ENCODE measurements at regions not wholly inside any gene's neighbourhood (a gene's known extent, or its start where the extent isn't known, plus 50 kb on each side); places are given as distances from the start of the nearest gene placed in this dataset.
A peak's percentile ranks its signal among the peaks of the same experiment; 100 is the strongest.

DNA sequence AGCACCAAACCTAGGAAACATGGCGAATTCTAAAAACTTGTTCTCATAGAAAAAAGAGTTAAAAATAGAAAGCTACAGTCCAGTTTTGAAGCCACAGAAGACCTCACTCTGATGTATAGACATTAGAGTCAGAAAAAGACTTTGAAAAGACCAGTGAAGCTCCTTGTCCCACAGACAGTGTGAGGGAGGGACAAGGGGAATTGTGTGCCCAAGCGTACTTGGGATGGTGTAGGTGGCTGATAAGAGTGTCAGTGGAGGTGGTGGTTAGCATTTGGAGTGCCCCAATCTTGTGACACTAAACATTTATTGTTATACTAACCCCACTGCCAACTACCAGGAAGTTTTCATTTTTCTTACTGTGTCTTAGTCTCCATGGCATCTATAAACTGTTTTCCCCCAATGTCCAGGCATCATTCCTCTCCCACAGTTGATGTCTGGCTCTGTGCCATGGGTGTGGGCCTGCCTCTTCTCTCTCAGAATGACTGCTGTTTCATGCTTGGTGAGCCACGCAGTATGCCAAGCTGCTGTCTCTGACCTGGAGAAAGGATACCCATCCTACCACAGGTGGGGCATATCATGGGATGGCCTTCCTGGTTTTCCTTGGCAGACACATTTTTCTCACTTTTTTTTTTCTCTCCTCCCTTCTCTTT lies 161.4 kb downstream of the RPIA start:
- ATAC-seq (no peak), DNase-seq (no peak)
- TF ChIP-seq, protein P1, sequence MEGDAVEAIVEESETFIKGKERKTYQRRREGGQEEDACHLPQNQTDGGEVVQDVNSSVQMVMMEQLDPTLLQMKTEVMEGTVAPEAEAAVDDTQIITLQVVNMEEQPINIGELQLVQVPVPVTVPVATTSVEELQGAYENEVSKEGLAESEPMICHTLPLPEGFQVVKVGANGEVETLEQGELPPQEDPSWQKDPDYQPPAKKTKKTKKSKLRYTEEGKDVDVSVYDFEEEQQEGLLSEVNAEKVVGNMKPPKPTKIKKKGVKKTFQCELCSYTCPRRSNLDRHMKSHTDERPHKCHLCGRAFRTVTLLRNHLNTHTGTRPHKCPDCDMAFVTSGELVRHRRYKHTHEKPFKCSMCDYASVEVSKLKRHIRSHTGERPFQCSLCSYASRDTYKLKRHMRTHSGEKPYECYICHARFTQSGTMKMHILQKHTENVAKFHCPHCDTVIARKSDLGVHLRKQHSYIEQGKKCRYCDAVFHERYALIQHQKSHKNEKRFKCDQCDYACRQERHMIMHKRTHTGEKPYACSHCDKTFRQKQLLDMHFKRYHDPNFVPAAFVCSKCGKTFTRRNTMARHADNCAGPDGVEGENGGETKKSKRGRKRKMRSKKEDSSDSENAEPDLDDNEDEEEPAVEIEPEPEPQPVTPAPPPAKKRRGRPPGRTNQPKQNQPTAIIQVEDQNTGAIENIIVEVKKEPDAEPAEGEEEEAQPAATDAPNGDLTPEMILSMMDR (IDR thresholded peaks at IDR 0.05) = no peak
- Histone ChIP-seq H3K4me3 (no peak overlapping the region), H3K4me1 (no peaks in the 10 kb centered on the region), H3K27ac (no peak overlapping the region), H3K9me3 (no peaks in the 10 kb centered on the region), H3K27me3 (no peaks in the 10 kb centered on the region), H3K36me3 (no peaks in the 10 kb centered on the region)
- intact Hi-C loops (cut with DNase I) = no loop called here

DNA sequence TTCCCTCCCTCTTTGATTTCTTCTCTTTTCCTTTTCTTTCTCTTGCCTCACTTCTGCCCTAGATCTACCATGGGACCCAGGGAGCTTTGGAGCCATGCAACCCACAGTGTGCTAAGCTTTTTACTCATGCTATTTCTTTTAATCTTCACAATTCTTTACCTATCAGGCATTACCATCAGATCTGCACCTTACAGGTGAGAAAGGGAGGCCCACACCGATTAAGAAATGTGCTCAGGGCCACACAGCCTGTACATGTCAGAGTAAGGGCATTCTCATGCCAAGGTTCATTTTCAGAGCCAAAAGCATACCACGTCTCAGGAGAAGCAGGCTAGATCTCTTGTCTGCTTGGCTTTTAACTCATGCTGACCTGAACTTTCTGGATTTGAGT lies 161.9 kb downstream of the RPIA start:
- TF ChIP-seq, protein P1 (IDR thresholded peaks at IDR 0.05) = no peak
- Histone ChIP-seq H3K27me3 (no peaks in the 10 kb centered on the region), H3K36me3 (no peaks in the 10 kb centered on the region), H3K27ac (no peak overlapping the region), H3K9me3 (no peaks in the 10 kb centered on the region), H3K4me3 (no peak overlapping the region), H3K4me1 (peaks cover 4% of the 10 kb centered on the region)
- no peak for DNase-seq
- no peak for ATAC-seq
- intact Hi-C loops (cut with DNase I) = no loop called here

DNA sequence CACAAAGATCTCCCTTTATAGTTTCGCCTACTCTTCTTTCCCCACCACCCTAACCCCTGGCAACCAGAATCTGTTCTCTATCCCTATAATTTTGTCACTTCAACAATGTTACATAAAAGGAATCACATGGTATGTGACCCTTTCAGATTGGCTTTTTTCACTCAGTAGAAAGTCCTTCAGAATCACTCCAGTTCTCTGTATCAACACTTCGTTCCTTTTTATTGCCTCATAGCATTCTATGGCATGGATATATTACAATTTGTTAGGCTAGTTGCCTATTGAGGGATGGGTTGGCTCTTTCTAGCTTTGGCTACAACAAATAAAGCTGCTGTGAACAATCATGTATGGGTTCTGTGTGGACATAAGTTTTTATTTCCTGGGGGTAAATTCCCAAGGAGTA lies 163.1 kb downstream of the RPIA start:
- intact Hi-C loops (cut with DNase I) = no loop called here
- ATAC-seq = peak; percentile 60
- H3K4me3 ChIP-seq = no peak overlapping the region
- peaks cover 4% of the 10 kb centered on the region for H3K4me1 ChIP-seq
- no peaks in the 10 kb centered on the region for H3K9me3 ChIP-seq
- no peaks in the 10 kb centered on the region for H3K27me3 ChIP-seq
- no peaks in the 10 kb centered on the region for H3K36me3 ChIP-seq
- no peak for DNase-seq
- TF ChIP-seq, protein P1 (IDR thresholded peaks at IDR 0.05) = no peak
- H3K27ac ChIP-seq = no peak overlapping the region

DNA sequence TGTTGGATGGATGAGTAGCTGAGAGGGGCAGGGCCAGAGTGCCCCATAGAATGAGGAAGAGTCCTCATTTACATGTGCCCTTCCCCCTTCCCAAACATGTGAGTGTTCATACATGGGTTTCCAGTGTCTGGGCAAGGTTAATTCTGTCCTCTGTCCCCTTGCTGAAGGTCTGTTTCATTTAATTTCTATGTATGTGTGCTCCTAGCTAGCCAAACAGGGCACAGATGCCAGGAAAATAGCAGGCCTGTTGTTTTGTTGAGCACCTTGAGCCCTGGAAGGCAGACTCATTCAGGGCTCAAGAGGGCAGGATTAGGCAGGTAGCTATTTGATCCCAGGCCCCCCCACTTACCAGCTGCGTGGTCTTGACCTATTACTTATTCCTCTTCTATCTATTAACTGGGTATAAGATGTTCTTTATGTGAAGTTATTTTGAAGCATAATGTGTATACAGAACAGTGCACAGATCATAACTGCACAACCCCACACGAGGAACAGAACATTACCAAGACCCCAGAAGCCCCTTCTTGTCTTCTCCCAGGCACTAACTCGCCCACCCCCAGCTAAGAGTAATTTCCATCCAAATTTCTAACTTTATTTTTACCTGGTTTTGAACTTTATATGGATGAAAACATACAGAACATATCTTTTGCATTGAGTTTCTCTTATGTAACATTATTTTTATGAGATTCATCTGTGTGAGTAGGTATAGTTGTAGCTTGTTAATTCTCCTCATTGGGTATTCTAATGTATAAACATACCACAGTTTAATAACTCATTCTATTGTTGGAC lies 164.3 kb downstream of the RPIA start:
- intact Hi-C loops (cut with DNase I) = no loop called here
- TF ChIP-seq, protein P1 (IDR thresholded peaks at IDR 0.05) = no peak
- H3K4me3 ChIP-seq = no peak overlapping the region
- no peaks in the 10 kb centered on the region for H3K27me3 ChIP-seq
- DNase-seq (no peak), ATAC-seq (no peak)
- H3K9me3 ChIP-seq = no peaks in the 10 kb centered on the region
- no peak overlapping the region for H3K27ac ChIP-seq
- H3K4me1 ChIP-seq = peaks cover 4% of the 10 kb centered on the region
- H3K36me3 ChIP-seq = no peaks in the 10 kb centered on the region

DNA sequence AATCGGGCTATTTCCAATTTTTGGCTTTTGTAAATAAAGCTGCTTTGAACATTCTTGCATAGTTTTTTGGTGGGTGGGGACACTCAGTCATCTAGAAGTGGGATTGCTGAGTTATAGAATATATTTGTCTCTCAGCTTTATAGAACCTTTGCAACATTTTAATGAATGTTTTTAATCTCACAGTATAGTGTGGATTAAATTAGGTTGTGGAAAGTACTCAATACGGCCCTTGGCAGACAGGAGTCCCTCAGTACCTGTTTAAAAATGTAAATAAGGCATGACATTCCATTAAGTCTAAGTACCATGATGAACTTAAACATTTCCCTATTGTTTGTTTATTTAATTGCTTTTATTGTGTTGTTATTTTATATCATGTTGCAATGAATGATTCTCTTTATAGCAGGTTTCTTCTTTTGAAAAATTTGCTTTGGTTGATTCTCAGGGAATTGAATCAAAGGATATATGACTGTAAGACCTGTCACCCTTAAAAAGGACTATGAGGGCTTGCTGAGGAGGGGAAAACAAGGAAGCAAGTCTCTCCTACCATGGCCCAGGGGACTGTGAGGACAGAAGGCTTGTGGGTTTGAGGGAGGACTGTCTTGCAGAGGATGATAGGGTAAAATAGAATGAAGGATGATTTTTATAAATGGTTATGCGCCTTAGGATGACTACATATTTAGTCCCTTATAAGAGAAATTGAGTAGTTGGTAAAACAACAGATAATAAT lies 165.1 kb downstream of the RPIA start:
- intact Hi-C loops (cut with DNase I) = no loop called here
- no peaks in the 10 kb centered on the region for H3K9me3 ChIP-seq
- TF ChIP-seq, protein P1 (IDR thresholded peaks at IDR 0.05) = no peak
- no peaks in the 10 kb centered on the region for H3K36me3 ChIP-seq
- no peak overlapping the region for H3K4me3 ChIP-seq
- no peak overlapping the region for H3K27ac ChIP-seq
- ATAC-seq (no peak), DNase-seq (no peak)
- H3K27me3 ChIP-seq = no peaks in the 10 kb centered on the region
- peaks cover 4% of the 10 kb centered on the region for H3K4me1 ChIP-seq

Data from upper lobe of right lung (tissue), 1 donor.